IMR-90 (cell line): ENCODE measurements at regions not wholly inside any gene's neighbourhood (a gene's known extent, or its start where the extent isn't known, plus 50 kb on each side); places are given as distances from the start of the nearest gene placed in this dataset.

Experiments
- ATAC-seq: fragments of 200-7000 bp; cut with Tn5 transposase; 2 replicates; pipeline ENCODE4 v1.9.1; 2020; ENCODE audit warnings: low read depth, mild to moderate bottlenecking, moderate library complexity
- BruUV-seq: library from RNA; stranded (reverse); fragments of 400-500 nt; replicated peaks from 2 replicates; lab custom pipeline; 2021; lab: Mats Ljungman, UMichigan
- CTCF ChIA-PET: fragments of 300-600 bp; formaldehyde crosslinking; extraction: SDS; loops from one replicate; lab custom pipeline; 2021; ENCODE audit warnings: antibody characterized with exemption; lab: Yijun Ruan, JAX
- POLR2A ChIA-PET: fragments of 300-600 bp; sonication (Branson Sonifier 250); formaldehyde crosslinking; loops from one replicate; lab custom pipeline; 2022; ENCODE audit warnings: antibody characterized with exemption; ENCODE audit not compliant: unreplicated experiment; lab: Charles Lee
- DNase-seq: peaks from one replicate; pipeline ENCODE4 v3.0.0; 2013
- H2AFZ ChIP-seq: replicated peaks from 2 replicates; pipeline ENCODE3; 2013; ENCODE audit warnings: low read length, mild to moderate bottlenecking; ENCODE audit not compliant: poor library complexity
- H2AK5ac ChIP-seq: 2 replicates; pipeline ENCODE4 v1.6.1; 2013; ENCODE audit warnings: low read depth, low read length, inconsistent platforms
- H2AK9ac ChIP-seq: replicated peaks from 2 replicates; pipeline ENCODE3; 2013; ENCODE audit warnings: mild to moderate bottlenecking, low read depth, low read length, moderate library complexity; ENCODE audit not compliant: poor library complexity
- H2BK120ac ChIP-seq: 2 replicates; pipeline ENCODE4 v1.6.1; 2013; ENCODE audit warnings: low read depth, low read length, inconsistent platforms
- H2BK15ac ChIP-seq: 3 replicates; pipeline ENCODE4 v1.6.1; 2013; ENCODE audit warnings: low read depth, low read length, inconsistent platforms
- H2BK20ac ChIP-seq: 2 replicates; pipeline ENCODE4 v1.6.1; 2013; ENCODE audit warnings: low read depth, mild to moderate bottlenecking, inconsistent platforms, low read length, moderate library complexity
- H2BK5ac ChIP-seq: 2 replicates; pipeline ENCODE4 v1.6.1; 2013; ENCODE audit warnings: mild to moderate bottlenecking, low read depth, low read length, inconsistent platforms; ENCODE audit not compliant: poor library complexity, severe bottlenecking
- H3K14ac ChIP-seq: replicated peaks from 2 replicates; pipeline ENCODE4 v1.6.1; 2013; ENCODE audit warnings: low read depth, low read length, inconsistent platforms
- H3K18ac ChIP-seq: 2 replicates; pipeline ENCODE4 v1.6.1; 2013; ENCODE audit warnings: low read depth, low read length, control low read depth
- H3K23ac ChIP-seq: 2 replicates; pipeline ENCODE4 v1.6.1; 2013; ENCODE audit warnings: low read depth, low read length, inconsistent platforms
- H3K27ac ChIP-seq: 2 replicates; pipeline ENCODE4 v1.5.1; 2013; ENCODE audit warnings: mild to moderate bottlenecking, control low read depth, low read length; ENCODE audit not compliant: insufficient read depth
- H3K27me3 ChIP-seq: 2 replicates; pipeline ENCODE4 v1.6.1; 2013; ENCODE audit warnings: low read length; ENCODE audit not compliant: control insufficient read depth, insufficient read depth
- H3K36me3 ChIP-seq: 2 replicates; pipeline ENCODE4 v1.6.1; 2013; ENCODE audit warnings: low read length, mixed read lengths; ENCODE audit not compliant: control insufficient read depth, insufficient read depth
- H3K4ac ChIP-seq: 2 replicates; pipeline ENCODE4 v1.6.1; 2013; ENCODE audit warnings: low read depth, low read length, inconsistent platforms
- H3K4me1 ChIP-seq: 2 replicates; pipeline ENCODE4 v1.6.1; 2013; ENCODE audit warnings: low read length, mixed read lengths; ENCODE audit not compliant: control insufficient read depth, insufficient read depth
- H3K4me2 ChIP-seq: 2 replicates; pipeline ENCODE4 v1.6.1; 2013; ENCODE audit warnings: low read depth, mild to moderate bottlenecking, control low read depth, low read length, moderate library complexity
- H3K4me3 ChIP-seq: 2 replicates; pipeline ENCODE4 v1.5.1; 2013; ENCODE audit warnings: low read depth, mild to moderate bottlenecking, control low read depth, low read length, moderate library complexity; ENCODE audit not compliant: insufficient read depth
- H3K56ac ChIP-seq: 2 replicates; pipeline ENCODE4 v1.6.1; 2013; ENCODE audit warnings: low read length, inconsistent platforms; ENCODE audit not compliant: insufficient read depth; ENCODE audit errors: extremely low read depth
- H3K79me1 ChIP-seq, 2 experiments: 2 replicates each; pipeline ENCODE4 v1.6.1; 2013; ENCODE audit warnings: low read length in 2 of 2, inconsistent platforms in 1 of 2, low read depth in 1 of 2
- H3K9ac ChIP-seq: 2 replicates; pipeline ENCODE4 v1.6.1; 2013; ENCODE audit warnings: low read depth, low read length, control low read depth
- H3K9me1 ChIP-seq: 2 replicates; pipeline ENCODE4 v1.6.1; 2013; ENCODE audit warnings: low read length, inconsistent platforms; ENCODE audit not compliant: insufficient read depth
- H3K9me3 ChIP-seq: 2 replicates; pipeline ENCODE4 v1.6.1; 2013; ENCODE audit warnings: low read length; ENCODE audit not compliant: control insufficient read depth, insufficient read depth
- H4K20me1 ChIP-seq: 2 replicates; pipeline ENCODE4 v1.6.1; 2013; ENCODE audit warnings: low read length, inconsistent platforms; ENCODE audit not compliant: insufficient read depth
- H4K5ac ChIP-seq: 2 replicates; pipeline ENCODE4 v1.6.1; 2013; ENCODE audit warnings: mild to moderate bottlenecking, low read depth, low read length, control low read depth
- H4K8ac ChIP-seq, 2 experiments: 2 replicates each; pipeline ENCODE4 v1.6.1; 2013; ENCODE audit warnings: low read depth in 2 of 2, low read length in 2 of 2, control low read depth in 1 of 2, inconsistent platforms in 1 of 2
- H4K91ac ChIP-seq: 2 replicates; pipeline ENCODE4 v1.6.1; 2013; ENCODE audit warnings: low read depth, low read length, inconsistent platforms; ENCODE audit not compliant: insufficient read depth
- CHD1 ChIP-seq: IDR thresholded peaks from 2 replicates; pipeline ENCODE4 v1.6.1; 2012; ENCODE audit warnings: low read depth, low read length, improper control_type of control experiment
- MXI1 ChIP-seq: IDR thresholded peaks from 2 replicates; pipeline ENCODE4 v1.6.1; 2012; ENCODE audit warnings: low read depth, mild to moderate bottlenecking, low read length, moderate library complexity, borderline replicate concordance
- RAD21 ChIP-seq: IDR thresholded peaks from 2 replicates; pipeline ENCODE4 v1.6.1; 2012; ENCODE audit warnings: low read length, improper control_type of control experiment
- WGBS, 2 experiments: methylation state at CpG; one replicate each; pipeline versions ENCODE4 v1.1.5 to v1.1.7; 2013; ENCODE audit warnings: missing lambda C conversion rate in 2 of 2; ENCODE audit not compliant: insufficient read length in 1 of 2; ENCODE audit errors: extremely low coverage in 2 of 2; 5-methylcytosine and 5-hydroxymethylcytosine counted together
- dilution Hi-C: fragments of 300-500 bp; cut with HindIII; formaldehyde crosslinking; loops from one replicate; pipeline ENCODE4 v1.14.3; 2018; ENCODE audit warnings: low sequenced_read_pairs; ENCODE audit not compliant: unreplicated experiment
- in situ Hi-C: fragments of 300-500 bp; cut with MboI; formaldehyde crosslinking; loops from 3 replicates; pipeline ENCODE4 v1.14.3; 2019; ENCODE audit warnings: low sequenced_read_pairs, inconsistent platforms, mixed read lengths
- intact Hi-C: fragments of 100-400 bp; cut with micrococcal nuclease; formaldehyde crosslinking; loops from 2 replicates; pipeline ENCODE4 v1.10.0; 2022

DNA sequence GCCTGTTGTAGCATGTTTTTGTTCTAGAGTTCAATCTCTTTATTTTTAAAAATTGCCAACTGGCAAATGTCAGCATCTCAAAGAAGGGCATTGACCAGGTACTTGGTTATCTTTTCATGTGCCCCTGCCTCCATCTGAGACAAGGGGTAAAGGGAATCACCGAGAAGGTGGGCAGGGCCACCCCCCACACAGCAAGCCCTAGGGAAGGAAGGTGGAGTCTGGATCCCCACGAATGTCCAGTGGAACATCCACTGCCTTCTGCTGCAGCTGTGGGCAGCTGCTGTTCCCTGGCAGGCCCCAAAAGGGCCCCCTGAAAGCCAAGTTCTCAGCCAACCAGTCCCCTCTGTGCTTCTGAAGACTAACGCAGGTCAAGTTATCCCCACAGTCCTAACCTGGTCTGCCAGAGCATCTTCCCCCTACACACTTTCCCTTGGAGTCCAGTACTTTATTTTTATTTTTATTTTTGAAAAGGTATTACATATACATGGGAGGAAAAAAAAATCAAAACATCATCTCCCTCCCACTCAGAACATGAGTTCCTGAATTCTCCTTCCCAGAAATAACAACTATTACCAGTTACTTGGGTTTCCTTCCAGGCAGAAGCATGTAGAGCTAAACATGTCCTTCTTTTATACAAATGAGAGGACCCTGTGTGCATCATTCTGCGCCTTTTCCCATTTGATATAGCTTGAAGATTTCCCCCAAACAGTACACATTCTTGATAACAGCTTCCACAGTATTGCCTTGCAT is 253.7 kb downstream of the MAFB start:
- Histone ChIP-seq H4K8ac (no peak overlapping the region), H3K18ac (no peak overlapping the region), H3K4me3 (no peak overlapping the region), H3K9me3 (no peaks in the 10 kb centered on the region), H2AK5ac (no peak overlapping the region), H3K23ac (no peak overlapping the region), H2AFZ (no peak overlapping the region), H3K4me1 (no peaks in the 10 kb centered on the region), H3K14ac (no peak overlapping the region), H2BK20ac (no peak overlapping the region), H2BK120ac (no peak overlapping the region), H3K9ac (no peak overlapping the region), H3K79me1 (no peaks in the 10 kb centered on the region), H3K4ac (no peak overlapping the region), H3K27ac (no peak overlapping the region), H3K4me2 (no peak overlapping the region), H3K36me3 (no peaks in the 10 kb centered on the region), H4K20me1 (no peaks in the 10 kb centered on the region), H3K27me3 (no peaks in the 10 kb centered on the region; the same call in 1 of the 2 replicates), H2BK15ac (no peak overlapping the region), H3K56ac (no peak overlapping the region), H4K5ac (no peak overlapping the region), H2AK9ac (no peak overlapping the region), H3K9me1 (no peaks in the 10 kb centered on the region), H2BK5ac (no peak overlapping the region), H4K91ac (no peak overlapping the region)
- no TSS peak for BruUV-seq
- in situ Hi-C loops: no loop called here
- CTCF ChIA-PET: interaction anchor here (0.6 kb wide), 1 partner anchor 167 kb away, joined by 3 read pairs; no protein-coding TSS in a partner anchor
- no peak for ATAC-seq
- no peak for DNase-seq
- intact Hi-C loops: no loop called here
- TF ChIP-seq RAD21: no peak
- no peak for TF ChIP-seq MXI1
- no peak for TF ChIP-seq CHD1
- POLR2A ChIA-PET: no interaction called here
- dilution Hi-C loops: no loop called here
- WGBS, 2 experiments: 0% methylated on average over 1 of the region's 4 CpGs; no CpG with 5 or more reads in 1 of the 2 experiments
